ENCODE measurements at regions not wholly inside any gene's neighbourhood (a gene's known extent, or its start where the extent isn't known, plus 50 kb on each side); places are given as distances from the start of the nearest gene placed in this dataset.

DNA sequence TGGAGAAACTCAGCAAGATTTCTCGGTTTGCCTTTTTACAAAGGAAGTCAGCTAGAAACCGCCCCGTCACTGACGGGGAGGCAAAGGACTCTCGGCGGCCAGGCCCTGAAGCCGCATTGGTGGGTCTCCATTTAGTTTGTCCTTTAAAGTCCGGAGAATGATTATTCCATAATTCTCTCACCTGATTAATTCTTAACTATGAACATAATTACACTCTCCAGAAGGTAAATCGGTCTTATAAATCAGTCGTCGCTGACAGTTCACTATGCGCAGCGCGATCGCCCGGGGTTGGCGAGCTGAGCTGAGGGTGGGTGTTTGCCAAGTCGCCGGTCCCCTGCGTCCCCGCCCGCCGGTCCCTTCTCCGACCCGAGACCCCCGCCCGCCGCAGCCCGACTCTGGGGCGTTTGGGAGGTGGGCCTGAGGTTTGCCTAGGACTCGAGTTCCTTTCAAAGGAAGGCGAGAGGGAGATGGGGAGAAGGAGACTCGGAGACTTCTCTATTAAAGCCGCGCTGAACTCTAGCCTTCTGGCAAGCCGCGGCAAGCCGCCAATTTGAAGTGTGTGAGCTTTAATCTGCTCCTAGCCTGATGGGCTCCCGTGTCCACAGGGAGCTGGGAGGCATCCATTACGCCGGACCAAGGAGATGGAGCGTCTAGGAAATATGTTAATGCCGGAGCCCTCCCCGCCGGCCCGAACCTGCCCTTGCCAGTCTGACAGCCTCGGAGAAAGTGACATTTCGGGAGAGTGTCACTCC is 392.9 kb downstream of the NOVA1 start:
- peaks cover 4% of the 10 kb centered on the region; the same call in 1 of the 2 replicates for H3K27me3 ChIP-seq (ENCODE audit: low read depth)
- no peaks in the 10 kb centered on the region for H3K36me3 ChIP-seq (replicated peaks)
- peak overlapping the region; percentile 31 for H3K4me3 ChIP-seq
- in situ Hi-C loops (cut with MboI; ENCODE audit: low sequenced_read_pairs), result no loop called here
- peak; percentile 35 to 68 for DNase-seq (ENCODE audit: low spot score in 2 of 2)
- peaks cover 3% of the 10 kb centered on the region for H3K4me1 ChIP-seq
- no peaks in the 10 kb centered on the region for H3K9me3 ChIP-seq

- Histone ChIP-seq H3K27me3 (ENCODE audit: low read depth) (peaks cover 4% of the 10 kb centered on the region; the same call in 1 of the 2 replicates), H3K4me1 (peaks cover 3% of the 10 kb centered on the region), H3K4me3 (peak overlapping the region; percentile 31), H3K9me3 (no peaks in the 10 kb centered on the region), H3K36me3 (replicated peaks) (no peaks in the 10 kb centered on the region)
- no peak for DNase-seq (ENCODE audit: low spot score in 2 of 2)
- in situ Hi-C loops (cut with MboI; ENCODE audit: low sequenced_read_pairs), result no loop called here
These were observed 393.5 kb downstream of the NOVA1 start for GRCh38 chr14:26204366-26204727.

DNA sequence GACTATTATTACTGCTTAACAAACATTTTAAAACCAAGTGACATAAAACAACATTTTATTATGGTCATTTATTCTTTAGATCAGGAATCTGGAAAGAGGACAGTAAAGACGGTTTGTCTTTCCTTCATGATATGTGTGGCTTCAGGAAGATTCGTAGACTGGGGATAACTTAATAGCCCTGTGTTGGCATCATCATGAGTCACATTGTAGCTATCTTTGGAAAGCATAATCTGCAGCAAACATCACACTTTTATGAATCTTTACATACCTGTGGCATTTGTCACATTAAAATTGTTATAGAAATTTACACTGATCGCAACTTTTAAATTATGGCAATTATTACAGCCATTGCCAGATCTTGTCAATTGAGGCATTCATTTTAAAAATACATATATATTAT is 397.1 kb downstream of the NOVA1 start:
- DNase-seq (ENCODE audit: low spot score in 2 of 2), result no peak
- no peaks in the 10 kb centered on the region for H3K27me3 ChIP-seq (ENCODE audit: low read depth)
- in situ Hi-C loops (cut with MboI; ENCODE audit: low sequenced_read_pairs), result no loop called here

GRCh38 chr14:26199590-26200370 is 398.1 kb downstream of the NOVA1 start:
- Histone ChIP-seq H3K4me1 (peaks cover 3% of the 10 kb centered on the region), H3K36me3 (replicated peaks) (no peaks in the 10 kb centered on the region), H3K9me3 (no peaks in the 10 kb centered on the region), H3K27me3 (ENCODE audit: low read depth) (no peaks in the 10 kb centered on the region), H3K4me3 (no peak overlapping the region)
- in situ Hi-C loops (cut with MboI; ENCODE audit: low sequenced_read_pairs), result no loop called here
- DNase-seq (ENCODE audit: low spot score in 2 of 2), result no peak

More for the DNA sequence above, 397.1 kb downstream of the NOVA1 start:
- H3K36me3 ChIP-seq (replicated peaks), result no peaks in the 10 kb centered on the region
- H3K9me3 ChIP-seq, result no peaks in the 10 kb centered on the region
- peaks cover 3% of the 10 kb centered on the region for H3K4me1 ChIP-seq
- H3K4me3 ChIP-seq, result no peak overlapping the region

GRCh38 chr14:26199096-26199495 is 398.7 kb downstream of the NOVA1 start:
- no peaks in the 10 kb centered on the region for H3K27me3 ChIP-seq (ENCODE audit: low read depth)
- H3K4me1 ChIP-seq, result no peaks in the 10 kb centered on the region
- in situ Hi-C loops (cut with MboI; ENCODE audit: low sequenced_read_pairs), result no loop called here
- H3K4me3 ChIP-seq, result no peak overlapping the region
- H3K9me3 ChIP-seq, result no peaks in the 10 kb centered on the region
- DNase-seq (ENCODE audit: low spot score in 2 of 2), result no peak
- no peaks in the 10 kb centered on the region for H3K36me3 ChIP-seq (replicated peaks)

GRCh38 chr14:26194816-26195215 is 403.0 kb downstream of the NOVA1 start:
- Histone ChIP-seq H3K9me3 (no peaks in the 10 kb centered on the region), H3K4me1 (no peaks in the 10 kb centered on the region), H3K36me3 (replicated peaks) (no peaks in the 10 kb centered on the region), H3K4me3 (no peak overlapping the region), H3K27me3 (ENCODE audit: low read depth) (no peaks in the 10 kb centered on the region)
- in situ Hi-C loops (cut with MboI; ENCODE audit: low sequenced_read_pairs), result no loop called here
- no peak for DNase-seq (ENCODE audit: low spot score in 2 of 2)

DNA sequence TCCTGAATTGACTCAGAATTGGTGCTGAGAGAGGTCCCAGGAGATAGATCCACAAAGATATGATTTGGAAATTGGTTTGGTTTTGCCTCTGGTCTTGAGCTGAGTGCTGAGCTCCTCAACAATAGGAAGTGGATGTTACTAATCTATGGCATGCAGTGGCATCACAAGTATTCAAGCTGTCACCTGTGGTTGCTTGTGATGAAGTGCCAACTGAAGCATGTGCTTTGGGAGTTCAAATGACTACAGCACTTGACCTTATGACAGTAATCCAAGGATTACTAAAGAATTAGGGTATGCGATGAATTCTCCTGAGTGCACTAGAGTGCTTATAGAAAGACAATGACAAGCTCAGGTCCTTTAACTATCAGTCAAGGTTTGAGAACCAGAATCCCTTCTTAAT is 406.2 kb downstream of the NOVA1 start:
- no peak for DNase-seq (ENCODE audit: low spot score in 2 of 2)
- no peaks in the 10 kb centered on the region for H3K36me3 ChIP-seq (replicated peaks)
- in situ Hi-C loops (cut with MboI; ENCODE audit: low sequenced_read_pairs), result no loop called here
- H3K4me1 ChIP-seq, result no peaks in the 10 kb centered on the region
- H3K9me3 ChIP-seq, result no peaks in the 10 kb centered on the region
- no peaks in the 10 kb centered on the region for H3K27me3 ChIP-seq (ENCODE audit: low read depth)
- H3K4me3 ChIP-seq, result no peak overlapping the region

DNA sequence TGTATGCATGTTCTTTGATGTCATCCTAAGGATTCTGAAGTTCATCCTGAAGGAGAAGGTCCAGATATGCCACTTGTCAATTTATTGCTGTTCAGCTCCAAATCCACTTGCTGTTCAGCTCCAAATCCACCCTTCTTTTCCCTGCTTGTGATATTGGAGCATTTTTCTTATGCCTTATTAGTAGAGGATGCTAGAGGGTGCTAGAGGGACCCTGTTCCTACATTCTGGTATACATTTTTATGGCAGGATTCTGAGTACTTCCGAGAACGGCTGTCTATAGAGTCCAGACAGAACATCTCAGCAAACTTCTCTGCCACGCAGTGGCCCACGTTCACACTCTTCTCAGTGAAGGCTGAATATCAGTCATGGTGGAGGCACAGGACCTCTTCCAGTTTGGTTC is 406.7 kb downstream of the NOVA1 start:
- Histone ChIP-seq H3K36me3 (replicated peaks) (no peaks in the 10 kb centered on the region), H3K27me3 (ENCODE audit: low read depth) (no peaks in the 10 kb centered on the region), H3K9me3 (no peaks in the 10 kb centered on the region), H3K4me1 (no peaks in the 10 kb centered on the region), H3K4me3 (no peak overlapping the region)
- DNase-seq (ENCODE audit: low spot score in 2 of 2), result peak in 1 of 2 experiments; percentile 17
- in situ Hi-C loops (cut with MboI; ENCODE audit: low sequenced_read_pairs), result no loop called here

- Histone ChIP-seq H3K9me3 (no peaks in the 10 kb centered on the region), H3K36me3 (replicated peaks) (no peaks in the 10 kb centered on the region), H3K4me1 (no peaks in the 10 kb centered on the region), H3K27me3 (ENCODE audit: low read depth) (no peaks in the 10 kb centered on the region), H3K4me3 (no peak overlapping the region)
- in situ Hi-C loops (cut with MboI; ENCODE audit: low sequenced_read_pairs), result no loop called here
- no peak for DNase-seq (ENCODE audit: low spot score in 2 of 2)
These were observed 407.2 kb downstream of the NOVA1 start for GRCh38 chr14:26190646-26191045.

GRCh38 chr14:26187996-26188620 is 409.7 kb downstream of the NOVA1 start:
- in situ Hi-C loops (cut with MboI; ENCODE audit: low sequenced_read_pairs), result no loop called here
- Histone ChIP-seq H3K36me3 (replicated peaks) (no peaks in the 10 kb centered on the region), H3K4me1 (no peaks in the 10 kb centered on the region), H3K27me3 (ENCODE audit: low read depth) (no peaks in the 10 kb centered on the region), H3K9me3 (no peaks in the 10 kb centered on the region), H3K4me3 (no peak overlapping the region)
- DNase-seq (ENCODE audit: low spot score in 2 of 2), result no peak

DNA sequence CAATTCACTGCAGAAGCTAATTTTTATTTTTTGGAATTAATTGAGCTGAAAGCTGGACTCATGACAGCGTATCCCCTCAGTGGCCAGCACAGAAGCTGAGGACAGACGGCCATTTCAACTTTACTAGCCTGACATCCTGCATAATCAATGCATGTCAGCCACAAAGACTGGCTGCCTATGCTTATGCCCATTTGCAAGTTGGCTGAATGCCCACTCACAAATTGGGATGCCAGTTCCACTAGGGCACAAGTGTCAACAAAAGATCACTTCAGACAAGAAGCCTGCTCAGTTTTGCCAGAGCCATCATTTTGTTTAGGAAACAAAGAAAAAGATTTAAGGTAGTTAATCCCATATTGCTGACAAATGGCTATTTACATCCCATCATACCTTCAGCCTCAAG is 417.6 kb downstream of the NOVA1 start:
- Histone ChIP-seq H3K4me1 (no peaks in the 10 kb centered on the region), H3K4me3 (no peak overlapping the region), H3K36me3 (replicated peaks) (no peaks in the 10 kb centered on the region), H3K27me3 (ENCODE audit: low read depth) (no peaks in the 10 kb centered on the region; the same call in 1 of the 2 replicates), H3K9me3 (no peaks in the 10 kb centered on the region)
- in situ Hi-C loops (cut with MboI; ENCODE audit: low sequenced_read_pairs), result no loop called here
- DNase-seq (ENCODE audit: low spot score in 2 of 2), result no peak

- no peaks in the 10 kb centered on the region for H3K4me1 ChIP-seq
- in situ Hi-C loops (cut with MboI; ENCODE audit: low sequenced_read_pairs), result no loop called here
- peaks cover 7% of the 10 kb centered on the region; the same call in 1 of the 2 replicates for H3K27me3 ChIP-seq (ENCODE audit: low read depth)
- H3K9me3 ChIP-seq, result no peaks in the 10 kb centered on the region
- no peaks in the 10 kb centered on the region for H3K36me3 ChIP-seq (replicated peaks)
- no peak overlapping the region for H3K4me3 ChIP-seq
- DNase-seq (ENCODE audit: low spot score in 2 of 2), result no peak
These were observed 422.2 kb downstream of the NOVA1 start for GRCh38 chr14:26175658-26176057.

DNA sequence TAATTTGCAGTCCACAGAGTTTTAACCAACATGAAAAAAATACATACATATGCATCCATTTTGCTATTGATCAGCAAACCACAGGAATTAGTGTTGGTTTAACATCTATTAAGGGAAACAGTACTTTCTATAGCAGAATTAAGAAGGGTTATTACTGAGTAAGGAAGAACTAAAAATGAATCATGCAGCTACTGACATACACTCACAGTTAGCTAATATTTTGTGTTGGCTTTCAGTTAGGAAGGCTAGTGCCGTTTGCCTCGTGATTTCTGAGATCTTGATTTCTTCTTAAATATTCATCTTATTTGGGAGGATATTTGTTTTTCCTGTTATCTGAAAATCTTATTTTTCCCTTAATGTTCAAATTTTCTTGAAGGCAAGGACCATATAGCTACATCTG is 423.4 kb downstream of the NOVA1 start:
- in situ Hi-C loops (cut with MboI; ENCODE audit: low sequenced_read_pairs), result no loop called here
- no peak for DNase-seq (ENCODE audit: low spot score in 2 of 2)
- Histone ChIP-seq H3K4me3 (no peak overlapping the region), H3K36me3 (replicated peaks) (no peaks in the 10 kb centered on the region), H3K9me3 (no peaks in the 10 kb centered on the region), H3K4me1 (no peaks in the 10 kb centered on the region), H3K27me3 (ENCODE audit: low read depth) (peaks cover 7% of the 10 kb centered on the region; the same call in 1 of the 2 replicates)

DNA sequence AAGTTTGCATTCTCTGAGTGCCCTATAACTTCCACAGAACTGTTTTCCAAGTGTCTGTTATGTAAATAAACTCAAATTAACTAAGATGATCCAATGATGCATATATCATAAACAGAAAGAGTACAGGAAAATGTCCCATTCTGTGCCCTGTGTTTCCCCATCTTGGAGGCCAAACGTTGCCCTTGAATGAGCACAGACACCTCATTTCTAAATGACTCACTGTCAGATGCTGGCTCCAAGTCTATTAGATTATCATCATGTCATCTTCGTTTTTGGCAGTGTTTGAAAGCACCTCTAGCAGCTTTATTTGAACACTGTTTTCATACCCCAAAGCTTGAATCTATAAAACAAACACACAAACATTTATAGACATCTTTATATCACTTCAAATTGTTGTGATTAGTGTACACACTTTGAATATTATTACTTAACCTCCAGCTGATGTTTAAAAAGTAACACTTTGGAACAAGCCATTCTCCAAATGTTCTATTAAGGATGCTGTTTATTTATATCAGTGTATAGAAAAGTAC is 424.2 kb downstream of the NOVA1 start:
- in situ Hi-C loops (cut with MboI; ENCODE audit: low sequenced_read_pairs), result no loop called here
- H3K9me3 ChIP-seq, result no peaks in the 10 kb centered on the region
- no peak overlapping the region for H3K4me3 ChIP-seq
- H3K27me3 ChIP-seq (ENCODE audit: low read depth), result peaks cover 7% of the 10 kb centered on the region; the same call in 1 of the 2 replicates
- no peaks in the 10 kb centered on the region for H3K36me3 ChIP-seq (replicated peaks)
- H3K4me1 ChIP-seq, result no peaks in the 10 kb centered on the region
- DNase-seq (ENCODE audit: low spot score in 2 of 2), result no peak

Measured in HAP-1 (cell line).